Activated CD8-positive, alpha-beta T cell treated with anti-CD3 and anti-CD28 coated beads, Interleukin-2, amount 10 ng/mL, durations not matched to agents 7 days and 5 days (primary cell): ENCODE measurements at regions not wholly inside any gene's neighbourhood (a gene's known extent, or its start where the extent isn't known, plus 50 kb on each side); places are given as distances from the start of the nearest gene placed in this dataset.

ENCODE experiments used
- ATAC-seq: fragments of 150-1000 bp; cut with Tn5 transposase; one replicate; pipeline ENCODE4 v1.10.0; 2021; ENCODE audit warnings: moderate library complexity
- CTCF ChIA-PET: fragments of 350-600 bp; sonication (Branson Sonifier 250); formaldehyde crosslinking; loops from one replicate; lab custom pipeline; 2021; ENCODE audit warnings: antibody characterized with exemption; lab: Charles Lee
- POLR2A ChIA-PET: fragments of 350-600 bp; sonication (Branson Sonifier 250); formaldehyde crosslinking; loops from one replicate; lab custom pipeline; 2021; ENCODE audit warnings: antibody characterized with exemption; lab: Charles Lee
- DNase-seq: peaks from one replicate; pipeline ENCODE4 v3.0.0-alpha.2; 2020
- H3K27ac Mint-ChIP-seq: one replicate; pipeline ENCODE4 v1.8.0; 2021; ENCODE audit warnings: mild to moderate bottlenecking, mixed read lengths
- H3K27me3 Mint-ChIP-seq: one replicate; pipeline ENCODE4 v1.8.0; 2021; ENCODE audit warnings: low read depth, mixed read lengths
- H3K36me3 Mint-ChIP-seq: one replicate; pipeline ENCODE4 v1.8.0; 2021; ENCODE audit warnings: low read depth, mixed read lengths
- H3K4me1 Mint-ChIP-seq: one replicate; pipeline ENCODE4 v1.8.0; 2021; ENCODE audit warnings: low read depth, mixed read lengths
- H3K4me3 Mint-ChIP-seq: one replicate; pipeline ENCODE4 v1.8.0; 2021; ENCODE audit warnings: mild to moderate bottlenecking, mixed read lengths
- H3K9me3 Mint-ChIP-seq: one replicate; pipeline ENCODE4 v1.8.0; 2022; ENCODE audit warnings: mixed read lengths; ENCODE audit not compliant: insufficient read depth

- Mint-ChIP-seq H3K9me3 (no peaks in the 10 kb centered on the region), H3K36me3 (no peaks in the 10 kb centered on the region), H3K4me1 (no peaks in the 10 kb centered on the region), H3K4me3 (no peak overlapping the region), H3K27ac (no peak overlapping the region), H3K27me3 (no peaks in the 10 kb centered on the region)
- no peak for DNase-seq
- ATAC-seq = no peak
- POLR2A ChIA-PET = no interaction called here
- CTCF ChIA-PET = no interaction called here
These were observed 464.3 kb upstream of the THRB start for GRCh38 chr3:24958910-24959447.

GRCh38 chr3:24963762-24964625 lies 464.1 kb upstream of the RARB start:
- H3K36me3 Mint-ChIP-seq = no peaks in the 10 kb centered on the region
- no peaks in the 10 kb centered on the region for H3K27me3 Mint-ChIP-seq
- ATAC-seq (no peak), DNase-seq (no peak)
- H3K9me3 Mint-ChIP-seq = no peaks in the 10 kb centered on the region
- no peaks in the 10 kb centered on the region for H3K4me1 Mint-ChIP-seq
- POLR2A ChIA-PET = no interaction called here
- CTCF ChIA-PET = no interaction called here
- no peak overlapping the region for H3K4me3 Mint-ChIP-seq
- H3K27ac Mint-ChIP-seq = no peak overlapping the region

GRCh38 chr3:24965706-24966385 lies 462.2 kb upstream of the RARB start:
- H3K27ac Mint-ChIP-seq = no peak overlapping the region
- H3K9me3 Mint-ChIP-seq = no peaks in the 10 kb centered on the region
- CTCF ChIA-PET = no interaction called here
- H3K4me1 Mint-ChIP-seq = no peaks in the 10 kb centered on the region
- H3K4me3 Mint-ChIP-seq = no peak overlapping the region
- no peak for DNase-seq
- no peaks in the 10 kb centered on the region for H3K27me3 Mint-ChIP-seq
- POLR2A ChIA-PET = no interaction called here
- no peaks in the 10 kb centered on the region for H3K36me3 Mint-ChIP-seq
- ATAC-seq = no peak

GRCh38 chr3:24968036-24968435 lies 460.0 kb upstream of the RARB start:
- ATAC-seq (no peak), DNase-seq (no peak)
- no peaks in the 10 kb centered on the region for H3K27me3 Mint-ChIP-seq
- POLR2A ChIA-PET = no interaction called here
- H3K4me3 Mint-ChIP-seq = no peak overlapping the region
- no peaks in the 10 kb centered on the region for H3K4me1 Mint-ChIP-seq
- CTCF ChIA-PET = no interaction called here
- no peak overlapping the region for H3K27ac Mint-ChIP-seq
- no peaks in the 10 kb centered on the region for H3K9me3 Mint-ChIP-seq
- H3K36me3 Mint-ChIP-seq = no peaks in the 10 kb centered on the region

- no peak overlapping the region for H3K27ac Mint-ChIP-seq
- CTCF ChIA-PET = no interaction called here
- H3K36me3 Mint-ChIP-seq = no peaks in the 10 kb centered on the region
- H3K9me3 Mint-ChIP-seq = peaks cover 5% of the 10 kb centered on the region
- no peaks in the 10 kb centered on the region for H3K27me3 Mint-ChIP-seq
- no peak overlapping the region for H3K4me3 Mint-ChIP-seq
- no peak for DNase-seq
- ATAC-seq = no peak
- POLR2A ChIA-PET = no interaction called here
- H3K4me1 Mint-ChIP-seq = no peaks in the 10 kb centered on the region
These were observed 455.6 kb upstream of the RARB start for GRCh38 chr3:24972491-24972890.

GRCh38 chr3:24981309-24981708 lies 446.8 kb upstream of the RARB start:
- DNase-seq (no peak), ATAC-seq (no peak)
- Mint-ChIP-seq H3K36me3 (no peaks in the 10 kb centered on the region), H3K27me3 (no peaks in the 10 kb centered on the region), H3K4me3 (no peak overlapping the region), H3K9me3 (no peaks in the 10 kb centered on the region), H3K4me1 (no peaks in the 10 kb centered on the region), H3K27ac (no peak overlapping the region)
- POLR2A ChIA-PET = no interaction called here
- CTCF ChIA-PET = no interaction called here

- Mint-ChIP-seq H3K9me3 (no peaks in the 10 kb centered on the region), H3K27me3 (no peaks in the 10 kb centered on the region), H3K27ac (no peak overlapping the region), H3K4me1 (no peaks in the 10 kb centered on the region), H3K36me3 (no peaks in the 10 kb centered on the region), H3K4me3 (no peak overlapping the region)
- POLR2A ChIA-PET = no interaction called here
- no peak for DNase-seq
- ATAC-seq = no peak
- CTCF ChIA-PET = no interaction called here
These were observed 446.1 kb upstream of the RARB start for GRCh38 chr3:24981924-24982323.

- no peak overlapping the region for H3K4me3 Mint-ChIP-seq
- POLR2A ChIA-PET = no interaction called here
These were observed 442.4 kb upstream of the RARB start for GRCh38 chr3:24985668-24986067.

GRCh38 chr3:24986612-24987011 lies 441.5 kb upstream of the RARB start:
- Mint-ChIP-seq H3K9me3 (no peaks in the 10 kb centered on the region), H3K4me3 (no peak overlapping the region), H3K4me1 (no peaks in the 10 kb centered on the region), H3K27ac (no peak overlapping the region), H3K36me3 (no peaks in the 10 kb centered on the region), H3K27me3 (no peaks in the 10 kb centered on the region)
- CTCF ChIA-PET = no interaction called here
- ATAC-seq = no peak
- no peak for DNase-seq
- POLR2A ChIA-PET = no interaction called here

More at GRCh38 chr3:24985668-24986067, 442.4 kb upstream of the RARB start:
- no peaks in the 10 kb centered on the region for H3K36me3 Mint-ChIP-seq
- no peaks in the 10 kb centered on the region for H3K27me3 Mint-ChIP-seq
- ATAC-seq (no peak), DNase-seq (no peak)
- no peak overlapping the region for H3K27ac Mint-ChIP-seq
- no peaks in the 10 kb centered on the region for H3K4me1 Mint-ChIP-seq
- CTCF ChIA-PET = no interaction called here
- H3K9me3 Mint-ChIP-seq = no peaks in the 10 kb centered on the region

- DNase-seq (no peak), ATAC-seq (no peak)
- CTCF ChIA-PET = no interaction called here
- no peaks in the 10 kb centered on the region for H3K4me1 Mint-ChIP-seq
- POLR2A ChIA-PET = no interaction called here
- H3K27me3 Mint-ChIP-seq = no peaks in the 10 kb centered on the region
- peaks cover 5% of the 10 kb centered on the region for H3K9me3 Mint-ChIP-seq
- H3K4me3 Mint-ChIP-seq = no peak overlapping the region
- no peaks in the 10 kb centered on the region for H3K36me3 Mint-ChIP-seq
- no peak overlapping the region for H3K27ac Mint-ChIP-seq
These were observed 428.7 kb upstream of the RARB start for GRCh38 chr3:24999357-24999756.

GRCh38 chr3:25000971-25001591 lies 427.0 kb upstream of the RARB start:
- H3K9me3 Mint-ChIP-seq = no peaks in the 10 kb centered on the region
- ATAC-seq = no peak
- POLR2A ChIA-PET = no interaction called here
- H3K27ac Mint-ChIP-seq = no peak overlapping the region
- H3K36me3 Mint-ChIP-seq = no peaks in the 10 kb centered on the region
- DNase-seq = no peak
- CTCF ChIA-PET = no interaction called here
- H3K4me1 Mint-ChIP-seq = no peaks in the 10 kb centered on the region
- no peak overlapping the region for H3K4me3 Mint-ChIP-seq
- H3K27me3 Mint-ChIP-seq = no peaks in the 10 kb centered on the region

GRCh38 chr3:25002052-25002451 lies 426.0 kb upstream of the RARB start:
- CTCF ChIA-PET = no interaction called here
- no peak overlapping the region for H3K4me3 Mint-ChIP-seq
- no peak for ATAC-seq
- H3K9me3 Mint-ChIP-seq = no peaks in the 10 kb centered on the region
- no peak for DNase-seq
- no peaks in the 10 kb centered on the region for H3K4me1 Mint-ChIP-seq
- H3K27ac Mint-ChIP-seq = no peak overlapping the region
- POLR2A ChIA-PET = no interaction called here
- no peaks in the 10 kb centered on the region for H3K27me3 Mint-ChIP-seq
- H3K36me3 Mint-ChIP-seq = no peaks in the 10 kb centered on the region
